ENCODE measurements at regions not wholly inside any gene's neighbourhood (a gene's known extent, or its start where the extent isn't known, plus 50 kb on each side); places are given as distances from the start of the nearest gene placed in this dataset.

- TF ChIP-seq CTCF (IDR thresholded peaks at IDR 0.05) (no peak), POLR2A (IDR thresholded peaks at IDR 0.05) (no peak), POLR2AphosphoS5 (IDR thresholded peaks at IDR 0.05) (no peak), EP300 (IDR thresholded peaks at IDR 0.05) (no peak)
Measured at GRCh38 chr12:109652233-109652976, 61.2 kb upstream of the FAM222A start.
